ENCODE measurements at regions not wholly inside any gene's neighbourhood (a gene's known extent, or its start where the extent isn't known, plus 50 kb on each side); places are given as distances from the start of the nearest gene placed in this dataset.
"Not testable (repeated sequence)": the region's sequence is repeated elsewhere in the genome, so short reads cannot be mapped to it uniquely, and the experiment has no call there.

GRCh38 chr3:170814822-170815221 is 55.2 kb downstream of the RPL22L1 start:
- no peak for DNase-seq (ENCODE audit: low read depth)

GRCh38 chr3:170813266-170813665 is 56.7 kb downstream of the RPL22L1 start:
- DNase-seq (ENCODE audit: low read depth) = no peak

DNA sequence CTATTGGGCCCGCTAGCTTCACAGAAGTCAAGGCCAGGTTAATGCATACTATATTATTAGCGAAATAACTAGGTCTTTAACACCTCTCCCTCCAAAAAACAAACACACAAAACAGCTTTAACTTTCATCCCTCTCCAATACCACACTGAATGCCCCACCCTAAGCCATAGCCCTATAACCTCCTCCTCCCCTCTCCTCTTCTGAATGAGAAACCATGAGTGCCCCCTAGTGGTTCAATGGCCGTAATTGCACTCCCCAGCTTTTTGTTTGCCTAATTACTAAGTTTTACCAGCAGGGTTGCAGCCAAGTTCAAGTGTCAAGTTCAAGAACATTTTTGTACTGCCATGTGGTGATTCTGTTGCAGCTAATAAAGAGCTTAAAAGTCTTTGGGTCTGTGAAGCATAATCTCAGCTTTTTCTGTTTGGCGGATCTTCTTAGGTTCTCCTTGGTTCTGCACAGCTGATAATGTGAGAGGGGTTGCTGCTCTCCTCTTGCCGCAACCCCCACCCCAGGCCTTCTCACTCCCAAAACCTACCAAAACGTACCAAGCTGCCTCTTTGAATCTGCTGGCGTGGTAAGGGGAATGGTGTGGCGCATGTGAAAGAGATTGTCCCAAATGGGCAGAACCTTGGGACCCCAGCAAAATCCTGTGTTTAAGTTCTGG is 57.9 kb downstream of the RPL22L1 start:
- DNase-seq (ENCODE audit: low read depth) = peak; percentile 43

- DNase-seq (ENCODE audit: low read depth) = no peak
These were observed 58.5 kb downstream of the RPL22L1 start for GRCh38 chr3:170811515-170811914.

- DNase-seq (ENCODE audit: low read depth) = no peak
These were observed 60.0 kb downstream of the RPL22L1 start for GRCh38 chr3:170809975-170810357.

GRCh38 chr3:170809007-170809974 is 60.7 kb downstream of the RPL22L1 start:
- DNase-seq (ENCODE audit: low read depth) = no peak

- DNase-seq (ENCODE audit: low read depth) = no peak
These were observed 62.0 kb downstream of the RPL22L1 start for GRCh38 chr3:170808041-170808440.

GRCh38 chr3:170806676-170807075 is 63.3 kb downstream of the RPL22L1 start:
- DNase-seq (ENCODE audit: low read depth) = no peak

DNA sequence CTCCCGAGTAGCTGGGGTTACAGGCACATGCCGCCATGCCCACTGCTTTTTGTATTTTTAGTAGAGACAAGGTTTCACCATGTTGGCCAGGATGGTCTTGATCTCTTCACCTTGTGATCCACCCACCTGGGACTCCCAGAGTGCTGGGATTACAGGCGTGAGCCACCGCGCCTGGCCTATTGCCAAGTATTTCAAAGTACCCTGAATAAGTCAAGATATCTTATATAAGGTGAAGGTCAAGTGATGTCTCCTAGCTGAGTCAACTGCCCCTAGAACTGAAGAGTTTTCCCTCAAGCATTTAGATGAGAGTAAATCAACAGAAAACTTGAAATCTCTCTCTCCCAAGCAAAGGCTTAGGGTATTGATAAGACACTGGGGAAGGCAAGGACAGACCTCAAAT is 63.9 kb downstream of the RPL22L1 start:
- no peak for DNase-seq (ENCODE audit: low read depth)

DNA sequence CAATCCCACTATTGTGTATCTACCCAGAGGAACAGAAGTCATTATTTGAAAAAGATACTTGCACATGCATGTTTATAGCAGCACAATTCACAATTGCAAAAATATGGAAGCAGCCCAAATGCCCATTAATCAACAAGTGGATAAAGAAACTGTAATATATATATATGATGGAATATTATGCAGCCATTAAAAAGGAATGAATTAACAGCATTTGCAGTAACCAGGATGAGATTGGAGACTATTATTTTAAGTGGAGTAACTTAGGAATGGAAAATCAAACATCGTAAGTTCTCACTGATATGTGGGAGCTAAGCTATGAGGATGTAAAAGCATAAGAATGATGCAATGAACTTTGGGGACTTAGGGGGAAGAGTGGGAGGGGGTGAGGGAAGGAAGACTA is 64.7 kb downstream of the RPL22L1 start:
- not testable (repeated sequence) for DNase-seq (ENCODE audit: low read depth)

GRCh38 chr3:170804634-170805033 is 65.4 kb downstream of the RPL22L1 start:
- not testable (repeated sequence) for DNase-seq (ENCODE audit: low read depth)

- DNase-seq (ENCODE audit: low read depth) = no peak
These were observed 65.9 kb downstream of the RPL22L1 start for GRCh38 chr3:170804078-170804477.

- no peak for DNase-seq (ENCODE audit: low read depth)
These were observed 67.5 kb downstream of the RPL22L1 start for GRCh38 chr3:170802164-170803151.

DNA sequence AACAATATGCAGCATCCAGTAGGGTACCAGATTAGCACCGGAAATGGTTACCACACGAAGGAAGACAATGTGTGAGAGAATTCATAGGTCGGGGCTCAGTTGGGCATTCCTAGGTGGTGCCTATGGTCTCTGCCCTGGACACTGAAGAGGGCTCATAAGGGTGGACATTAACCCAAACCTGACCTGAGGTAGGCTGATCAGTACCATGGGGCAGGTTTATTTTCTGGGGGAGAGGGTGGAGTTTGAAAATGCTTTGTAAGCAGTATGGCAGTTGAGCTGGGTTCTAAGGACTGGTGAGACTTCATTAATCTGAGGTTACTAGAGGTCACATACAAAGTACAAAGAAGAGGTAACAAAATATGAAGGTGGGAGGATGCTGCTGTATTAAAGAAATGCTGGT is 68.4 kb downstream of the RPL22L1 start:
- DNase-seq (ENCODE audit: low read depth) = no peak

- DNase-seq (ENCODE audit: low read depth) = not testable (repeated sequence)
These were observed 69.7 kb downstream of the RPL22L1 start for GRCh38 chr3:170800275-170800674.

- no peak for DNase-seq (ENCODE audit: low read depth)
These were observed 71.0 kb downstream of the RPL22L1 start for GRCh38 chr3:170799009-170799408.

GRCh38 chr3:170797685-170798084 is 72.3 kb downstream of the RPL22L1 start:
- no peak for DNase-seq (ENCODE audit: low read depth)

DNA sequence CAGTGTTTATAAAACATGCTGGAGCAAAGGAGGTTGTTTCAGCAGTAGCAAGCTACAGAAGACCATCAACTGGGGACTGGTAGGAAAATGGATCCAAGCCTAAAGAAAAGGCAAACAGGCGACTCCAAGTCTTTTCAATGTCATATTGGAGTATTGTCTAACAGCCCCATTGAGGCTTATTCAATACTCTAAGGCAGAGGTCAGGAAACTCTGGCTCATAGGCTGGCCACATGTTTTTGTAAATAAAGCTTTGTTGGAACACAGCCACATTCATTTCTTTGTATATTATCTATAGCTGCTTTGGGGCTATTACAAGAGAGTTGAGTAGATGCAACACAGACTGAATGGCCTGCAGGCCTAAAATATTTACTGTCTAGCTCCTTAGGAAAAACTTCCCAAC is 77.5 kb downstream of the RPL22L1 start:
- no peak for DNase-seq (ENCODE audit: low read depth)

- no peak for DNase-seq (ENCODE audit: low read depth)
These were observed 79.3 kb downstream of the RPL22L1 start for GRCh38 chr3:170790647-170791046.

GRCh38 chr3:170787464-170787863 is 82.5 kb downstream of the RPL22L1 start:
- DNase-seq (ENCODE audit: low read depth) = no peak

- DNase-seq (ENCODE audit: low read depth) = no peak
These were observed 84.5 kb downstream of the RPL22L1 start for GRCh38 chr3:170785454-170785853.

DNA sequence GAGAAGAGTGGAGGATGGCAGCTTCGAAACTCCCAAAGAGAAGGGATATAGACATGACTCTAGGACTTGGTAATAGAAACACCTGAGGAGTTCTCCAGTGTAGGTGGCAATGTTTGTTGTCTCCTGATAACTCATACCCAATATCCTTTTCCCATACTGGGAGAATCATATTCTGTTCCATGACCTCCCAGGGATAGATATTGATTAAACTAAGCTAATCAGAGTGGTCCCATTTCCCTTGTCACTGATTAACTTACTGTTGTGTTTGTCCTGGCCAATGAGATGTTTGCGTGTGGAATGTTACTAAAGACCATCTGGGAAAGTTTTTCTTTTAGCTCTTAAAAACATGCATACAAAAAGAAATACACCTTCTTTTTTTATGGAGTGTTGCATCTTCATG is 85.6 kb downstream of the RPL22L1 start:
- DNase-seq (ENCODE audit: low read depth) = no peak

All from activated gamma-delta T cell treated with anti-CD3 and anti-CD28 coated beads, Interleukin-2, amount 50 U/mL, for 16 hours (primary cell).